ENCODE measurements at regions not wholly inside any gene's neighbourhood (a gene's known extent, or its start where the extent isn't known, plus 50 kb on each side); places are given as distances from the start of the nearest gene placed in this dataset.

- H2AFZ ChIP-seq (ENCODE audit: low read length), result no peak overlapping the region
- H3K27me3 ChIP-seq (ENCODE audit: control insufficient read depth in 1 of 2, insufficient read depth in 2 of 2, low read length in 2 of 2), result no peaks in the 10 kb centered on the region
- H4K20me1 ChIP-seq (ENCODE audit: insufficient read depth, low read length), result no peaks in the 10 kb centered on the region
- H3K9ac ChIP-seq (ENCODE audit: insufficient read depth, low read depth, low read length), result no peak overlapping the region
- H3K36me3 ChIP-seq (replicated peaks in 1 of 2; ENCODE audit: control insufficient read depth in 1 of 2, insufficient read depth in 2 of 2, low read length in 2 of 2), result no peaks in the 10 kb centered on the region
- DNase-seq (ENCODE audit: low spot score) (no peak), ATAC-seq (no peak), FAIRE-seq (no peak)
- intact Hi-C loops (cut with micrococcal nuclease; ENCODE audit: unreplicated experiment), result no loop called here
- no peaks in the 10 kb centered on the region for H3K4me1 ChIP-seq (ENCODE audit: insufficient read depth, low read length)
- BruUV-seq (replicated peaks), result no TSS peak
- no peak overlapping the region for H3K4me3 ChIP-seq (replicated peaks in 1 of 3; ENCODE audit: insufficient read depth in 1 of 3, low read depth in 2 of 3, low read length in 3 of 3)
- no peaks in the 10 kb centered on the region for H3K9me3 ChIP-seq (ENCODE audit: low read length)
- no peak overlapping the region for H3K4me2 ChIP-seq (ENCODE audit: low read depth, low read length)
- POLR2A ChIA-PET, result no interaction called here
- no peaks in the 10 kb centered on the region for H3K79me2 ChIP-seq (ENCODE audit: insufficient read depth, low read length)
- no peak overlapping the region for H3K27ac ChIP-seq (ENCODE audit: extremely low read length, insufficient read depth, low read length)
- CTCF ChIA-PET (ENCODE audit: low intra/inter-chr PET ratio, low total read pairs), result no interaction called here
- in situ Hi-C loops (cut with HindIII; ENCODE audit: extremely low pct_ligation_motif_present, low pct_unique_long_range_greater_than_20kb), result no loop called here
- TF ChIP-seq ZNF574 (CRISPR knock-in tag; IDR thresholded peaks at IDR 0.05) (no peak), NFATC3 (CRISPR knock-in tag; IDR thresholded peaks at IDR 0.05) (no peak), FOXP4 (CRISPR knock-in tag; IDR thresholded peaks at IDR 0.05) (no peak), ZNF331 (CRISPR knock-in tag; IDR thresholded peaks at IDR 0.05) (no peak), ZNF75D (CRISPR knock-in tag; IDR thresholded peaks at IDR 0.05; ENCODE audit: borderline replicate concordance) (no peak), TCF7 (IDR thresholded peaks at IDR 0.05; ENCODE audit: low read depth) (no peak), ZNF431 (CRISPR knock-in tag; IDR thresholded peaks at IDR 0.05; ENCODE audit: borderline replicate concordance, low read depth) (no peak), KLF13 (CRISPR knock-in tag; IDR thresholded peaks at IDR 0.05) (no peak), ZSCAN5A (CRISPR knock-in tag; IDR thresholded peaks at IDR 0.05; ENCODE audit: borderline replicate concordance) (no peak), TAF15 (IDR thresholded peaks at IDR 0.05; ENCODE audit: low read depth, low read length, poor library complexity, severe bottlenecking) (no peak), ATF6 (CRISPR knock-in tag; conservative IDR thresholded peaks at IDR 0.05) (no peak), ZNF614 (CRISPR knock-in tag; IDR thresholded peaks at IDR 0.05; ENCODE audit: borderline replicate concordance) (no peak), ZNF33B (CRISPR knock-in tag; IDR thresholded peaks at IDR 0.05) (no peak), ZNF773 (CRISPR knock-in tag; IDR thresholded peaks at IDR 0.05; ENCODE audit: borderline replicate concordance) (no peak), STAT5B (CRISPR knock-in tag; IDR thresholded peaks at IDR 0.05) (no peak), ZBTB37 (CRISPR knock-in tag; IDR thresholded peaks at IDR 0.05) (no peak), ZNF777 (CRISPR knock-in tag; IDR thresholded peaks at IDR 0.05) (no peak)
Measured at GRCh38 chrX:119343856-119344255, 55.3 kb upstream of the SLC25A43 start.

All from HepG2 (cell line).